DND-41 (cell line): ENCODE measurements at regions not wholly inside any gene's neighbourhood (a gene's known extent, or its start where the extent isn't known, plus 50 kb on each side); places are given as distances from the start of the nearest gene placed in this dataset.

Experiments
- EZH2 ChIP-seq: IDR thresholded peaks from 3 replicates; pipeline ENCODE4 v1.6.1; 2012; ENCODE audit warnings: borderline replicate concordance, low read depth, mild to moderate bottlenecking, moderate library complexity, low read length, inconsistent platforms; ENCODE audit not compliant: severe bottlenecking
- TF ChIP-seq, protein P1 (sequence below): IDR thresholded peaks from 2 replicates; pipeline ENCODE4 v1.5.1; 2012; ENCODE audit warnings: borderline replicate concordance, low read length, moderate library complexity, mild to moderate bottlenecking; ENCODE audit not compliant: poor library complexity, severe bottlenecking; ENCODE audit errors: extremely low read depth

DNA sequence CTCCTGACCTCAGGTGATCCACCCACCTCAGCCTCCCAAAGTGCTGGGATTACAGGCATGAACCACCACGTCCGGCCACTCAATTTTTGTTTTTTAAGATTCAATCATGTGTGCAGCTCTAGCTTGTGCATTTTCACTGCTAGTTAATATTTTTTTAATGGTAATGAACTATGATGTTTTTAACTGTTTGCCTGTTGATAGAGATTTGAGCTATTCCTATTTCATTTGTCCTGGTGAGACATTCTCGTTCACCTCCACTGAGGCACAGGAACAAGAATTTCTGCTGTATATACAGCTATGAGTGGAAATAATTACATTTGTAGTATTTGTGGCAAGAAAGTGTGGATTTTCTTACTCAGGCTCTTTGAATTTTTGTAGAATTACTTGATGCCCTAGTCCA is 137.7 kb upstream of the MYOCD start:
- TF ChIP-seq EZH2, result no peak
- TF ChIP-seq, protein P1, sequence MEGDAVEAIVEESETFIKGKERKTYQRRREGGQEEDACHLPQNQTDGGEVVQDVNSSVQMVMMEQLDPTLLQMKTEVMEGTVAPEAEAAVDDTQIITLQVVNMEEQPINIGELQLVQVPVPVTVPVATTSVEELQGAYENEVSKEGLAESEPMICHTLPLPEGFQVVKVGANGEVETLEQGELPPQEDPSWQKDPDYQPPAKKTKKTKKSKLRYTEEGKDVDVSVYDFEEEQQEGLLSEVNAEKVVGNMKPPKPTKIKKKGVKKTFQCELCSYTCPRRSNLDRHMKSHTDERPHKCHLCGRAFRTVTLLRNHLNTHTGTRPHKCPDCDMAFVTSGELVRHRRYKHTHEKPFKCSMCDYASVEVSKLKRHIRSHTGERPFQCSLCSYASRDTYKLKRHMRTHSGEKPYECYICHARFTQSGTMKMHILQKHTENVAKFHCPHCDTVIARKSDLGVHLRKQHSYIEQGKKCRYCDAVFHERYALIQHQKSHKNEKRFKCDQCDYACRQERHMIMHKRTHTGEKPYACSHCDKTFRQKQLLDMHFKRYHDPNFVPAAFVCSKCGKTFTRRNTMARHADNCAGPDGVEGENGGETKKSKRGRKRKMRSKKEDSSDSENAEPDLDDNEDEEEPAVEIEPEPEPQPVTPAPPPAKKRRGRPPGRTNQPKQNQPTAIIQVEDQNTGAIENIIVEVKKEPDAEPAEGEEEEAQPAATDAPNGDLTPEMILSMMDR, result no peak
